Hematopoietic multipotent progenitor cell treated with erythropoietin and hydrocortisone succinate and interleukin-3 and kit ligand, for 17 days (in vitro differentiated cells): ENCODE measurements at regions not wholly inside any gene's neighbourhood (a gene's known extent, or its start where the extent isn't known, plus 50 kb on each side); places are given as distances from the start of the nearest gene placed in this dataset.
A peak's percentile ranks its signal among the peaks of the same experiment; 100 is the strongest.

Source experiments
- DNase-seq: peaks from one replicate; pipeline ENCODE4 v3.0.0-alpha.2; 2015; ENCODE audit warnings: low spot score

GRCh38 chr6:14732844-14733757, 512.8 kb upstream of the JARID2 start:
- DNase-seq: peak; percentile 24

GRCh38 chr6:14734052-14734415, 511.8 kb upstream of the JARID2 start:
- DNase-seq: peak; percentile 72

- peak; percentile 83 for DNase-seq
These were observed 511.2 kb upstream of the JARID2 start for GRCh38 chr6:14734416-14735340.

DNA sequence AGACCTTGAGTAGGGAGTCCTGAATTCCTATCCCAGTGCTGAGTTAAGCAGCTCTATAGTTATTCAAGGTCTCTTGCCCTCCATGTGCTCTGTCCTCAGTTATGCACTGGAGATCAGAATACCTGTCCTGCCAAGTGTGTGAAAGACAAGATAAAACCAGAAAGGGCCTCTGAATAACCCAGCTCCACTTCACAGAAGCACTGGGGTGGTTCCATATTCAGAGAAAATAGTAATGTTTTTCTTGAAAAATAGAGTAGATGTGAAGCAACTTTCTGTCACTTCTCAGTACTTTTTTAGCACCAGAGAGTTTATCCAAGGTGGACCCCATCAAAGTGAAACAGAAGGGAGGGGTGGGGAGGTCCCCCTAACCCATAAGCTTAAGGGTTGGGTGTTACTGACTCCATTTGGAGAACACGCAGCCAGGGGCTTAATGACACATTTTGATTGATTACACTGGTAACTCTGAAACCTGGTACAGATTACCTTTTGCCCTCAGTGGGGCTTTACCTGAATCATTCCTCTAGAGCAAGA, 509.8 kb upstream of the JARID2 start:
- peak; percentile 44 for DNase-seq

- no peak for DNase-seq
These were observed 509.3 kb upstream of the JARID2 start for GRCh38 chr6:14736554-14736953.

- no peak for DNase-seq
These were observed 507.4 kb upstream of the JARID2 start for GRCh38 chr6:14738497-14738896.

- DNase-seq: no peak
These were observed 506.9 kb upstream of the JARID2 start for GRCh38 chr6:14738933-14739332.

DNA sequence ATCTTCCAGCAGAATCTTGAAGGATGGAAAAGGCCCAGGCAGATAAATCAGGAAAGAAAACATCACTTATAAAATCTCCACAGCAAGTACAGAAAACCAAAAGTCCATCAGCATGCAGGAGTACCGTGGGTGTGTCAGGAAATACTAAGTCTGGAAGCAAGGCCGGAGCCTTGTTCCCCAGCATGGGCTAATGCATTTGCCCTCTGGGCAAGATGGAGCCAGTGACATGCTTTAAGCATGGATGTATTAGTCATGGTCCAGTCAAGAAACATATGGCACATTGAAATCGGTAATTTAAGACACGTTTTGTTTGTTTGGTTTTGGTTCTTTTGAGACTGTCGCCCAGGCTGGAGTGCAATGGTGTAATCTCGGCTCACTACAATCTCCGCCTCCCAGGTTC, 506.0 kb upstream of the JARID2 start:
- DNase-seq: no peak

- no peak for DNase-seq
These were observed 503.7 kb upstream of the JARID2 start for GRCh38 chr6:14742171-14742570.

DNA sequence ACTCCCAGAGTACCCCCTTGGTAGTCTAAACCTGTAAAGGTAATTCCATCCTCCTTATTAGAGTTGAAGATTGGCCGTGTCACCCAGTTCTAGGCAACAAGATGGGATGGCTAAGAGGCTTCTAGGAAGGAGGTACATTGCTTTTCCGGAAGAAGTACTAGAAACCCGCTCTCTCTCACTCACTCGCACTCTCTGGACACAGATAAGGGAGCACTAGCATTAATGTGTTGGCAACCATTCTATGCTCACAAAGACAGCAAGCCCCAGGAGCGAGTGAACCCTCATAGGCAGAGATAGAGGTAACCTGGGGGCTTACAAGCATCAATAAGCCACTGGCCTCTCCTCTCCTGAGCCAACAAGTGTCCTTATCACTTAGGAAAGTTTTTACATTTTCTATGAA, 503.2 kb upstream of the JARID2 start:
- no peak for DNase-seq

GRCh38 chr6:14743144-14743473, 502.8 kb upstream of the JARID2 start:
- DNase-seq: no peak

- peak; percentile 71 for DNase-seq
These were observed 502.2 kb upstream of the JARID2 start for GRCh38 chr6:14743474-14744211.

DNA sequence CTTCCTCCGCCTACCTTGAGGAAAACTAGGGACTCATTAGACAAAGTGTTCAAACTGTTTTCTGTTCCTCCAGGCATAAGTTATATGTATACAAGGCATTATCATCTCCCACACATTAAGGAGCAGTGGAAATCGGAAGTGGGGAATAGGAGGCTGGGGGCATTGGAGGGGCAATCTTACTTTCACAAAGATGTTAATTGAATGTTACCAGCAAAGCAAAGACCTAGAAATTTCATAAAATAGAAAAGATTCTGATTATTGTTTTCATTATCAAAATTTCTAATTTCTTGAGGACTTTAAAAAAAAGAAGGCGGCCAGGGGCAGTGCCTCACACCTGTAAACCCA, 501.7 kb upstream of the JARID2 start:
- DNase-seq: no peak

GRCh38 chr6:14746139-14746837, 499.6 kb upstream of the JARID2 start:
- no peak for DNase-seq

DNA sequence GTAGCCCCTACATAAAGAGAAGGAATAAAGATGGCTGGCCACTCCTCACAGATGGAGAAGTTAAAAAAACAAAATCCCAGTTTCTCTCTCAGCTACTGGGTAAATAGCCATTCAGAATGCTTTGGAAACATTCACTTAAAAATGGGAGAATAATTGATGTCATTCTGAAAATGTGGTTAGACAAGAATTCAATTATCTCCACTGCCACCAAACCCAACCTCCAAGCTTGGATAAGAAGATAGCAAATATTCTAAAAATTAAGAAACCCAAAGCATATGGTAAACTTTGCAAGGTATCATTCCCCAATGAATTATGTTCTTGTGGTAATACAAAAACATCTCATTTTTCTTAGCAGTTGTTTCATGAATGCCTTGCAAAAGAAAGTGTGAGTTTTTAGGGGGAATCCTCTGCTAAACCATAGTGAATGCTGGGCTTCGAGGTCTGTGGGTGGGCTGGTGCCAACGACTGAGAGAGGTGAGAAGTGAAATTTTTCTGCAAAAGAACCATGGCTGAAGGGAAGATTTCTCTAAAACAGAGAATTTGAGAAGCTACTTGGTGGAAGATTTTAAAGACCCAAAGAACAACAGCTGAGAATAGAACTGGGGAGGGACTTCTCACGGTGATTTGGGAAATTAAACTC, 497.9 kb upstream of the JARID2 start:
- no peak for DNase-seq

DNA sequence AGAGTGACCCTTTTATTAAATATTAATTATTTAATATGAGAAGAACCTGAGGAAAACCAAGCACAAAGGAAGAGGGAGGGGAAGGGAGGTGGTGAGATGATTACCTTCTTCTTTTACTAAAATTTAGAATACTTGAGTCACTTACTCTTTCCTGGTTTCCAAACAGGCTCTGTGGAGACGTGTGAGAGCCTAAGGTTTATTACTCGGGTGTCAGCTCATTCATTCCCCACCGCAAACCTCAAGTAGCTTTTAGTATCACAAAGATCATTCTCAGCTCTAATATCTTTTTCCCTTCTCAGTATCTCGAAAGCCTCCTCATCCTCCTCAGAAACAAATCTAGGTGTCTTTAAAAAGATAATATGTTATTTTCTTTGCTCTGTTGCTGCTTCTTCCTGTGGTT, 497.2 kb upstream of the JARID2 start:
- DNase-seq: no peak

DNA sequence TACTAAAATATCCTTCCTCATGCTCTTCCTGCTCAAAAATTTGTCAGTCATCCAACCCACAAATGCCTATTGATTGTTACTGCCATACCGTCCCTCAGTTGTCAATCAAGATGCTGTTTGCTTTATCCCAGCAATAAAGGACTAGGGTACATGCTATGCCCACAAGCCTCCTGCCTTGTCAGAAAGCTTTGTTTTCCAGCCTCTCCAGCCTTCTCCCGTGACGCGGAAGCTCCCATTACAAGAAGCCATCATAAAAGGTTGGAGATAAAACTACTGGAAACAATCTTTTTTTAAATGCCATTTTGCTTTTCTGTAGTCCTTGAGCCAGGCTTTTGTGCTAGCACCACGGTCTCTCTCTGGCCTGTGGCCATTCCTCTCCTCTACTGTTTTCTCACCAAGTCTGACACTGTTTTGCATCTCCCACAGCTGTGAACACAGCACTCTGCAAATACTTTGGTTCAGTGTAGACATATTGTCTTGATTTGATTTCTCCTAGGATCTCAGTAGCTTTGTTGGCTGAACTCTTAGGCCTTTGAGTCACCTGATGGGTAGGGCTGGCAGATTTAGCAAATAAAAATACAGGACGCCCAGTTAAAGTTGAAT, 495.7 kb upstream of the JARID2 start:
- DNase-seq: no peak

DNA sequence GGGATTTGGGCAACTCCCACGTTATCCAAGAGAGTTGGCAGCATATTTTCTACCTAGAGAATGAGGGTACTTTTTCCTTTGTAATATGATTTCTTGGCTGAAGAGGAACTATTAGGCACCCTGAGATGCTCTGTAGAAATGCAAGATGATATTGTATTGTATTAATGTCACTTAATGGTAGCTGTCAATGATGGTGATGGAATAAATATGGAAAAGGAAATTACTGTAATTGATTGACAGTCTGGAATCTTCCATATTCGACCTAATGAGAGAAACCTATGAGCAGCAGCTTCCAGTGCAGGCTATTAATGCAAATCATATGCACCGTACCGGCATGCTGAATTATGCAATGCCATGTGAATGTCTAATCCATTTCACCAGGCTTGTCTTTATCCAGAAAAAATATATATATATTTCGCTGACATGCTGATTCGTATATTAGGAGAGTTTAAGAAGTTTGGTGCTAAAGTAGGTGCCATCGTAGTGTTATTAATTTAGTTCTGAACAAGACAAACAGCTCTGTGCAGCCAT, 494.2 kb upstream of the JARID2 start:
- DNase-seq: no peak

DNA sequence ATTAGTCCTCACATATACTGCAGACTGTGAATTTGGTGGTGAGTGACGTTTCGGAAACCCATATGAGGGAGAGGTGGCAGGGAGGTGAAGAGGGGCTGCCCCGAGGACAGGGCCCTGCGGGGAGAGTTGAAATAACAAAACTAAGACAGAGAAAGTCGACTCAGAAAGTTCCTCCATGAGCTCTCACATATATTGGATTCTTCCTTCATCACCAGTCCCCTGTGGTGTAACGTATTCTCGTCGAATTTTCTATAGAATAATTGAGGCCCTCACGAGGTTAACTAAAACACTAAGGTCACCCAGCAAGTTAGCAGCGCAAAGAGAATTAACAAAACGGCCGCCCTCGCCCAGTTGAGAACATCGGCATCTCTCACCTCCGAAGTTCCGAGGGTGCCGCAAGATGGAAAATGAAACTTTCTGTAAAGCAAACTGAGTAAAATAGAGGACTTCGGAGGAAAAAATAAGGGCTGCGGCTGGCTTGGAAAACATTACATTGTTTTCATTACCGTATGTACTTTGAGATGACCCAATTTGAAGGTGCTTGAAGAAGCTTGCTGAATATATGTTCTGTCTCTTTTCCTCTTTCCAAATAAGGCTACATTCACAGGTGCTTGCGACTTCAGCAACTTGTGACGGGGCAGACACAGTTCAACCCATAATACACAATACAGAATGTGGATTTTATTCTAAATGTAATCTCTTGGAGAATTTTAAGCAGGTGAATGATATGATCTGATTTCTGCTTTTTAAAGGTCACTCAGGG, 490.9 kb upstream of the JARID2 start:
- DNase-seq: no peak

- DNase-seq: no peak
These were observed 489.5 kb upstream of the JARID2 start for GRCh38 chr6:14756340-14756739.
